Fibroblast of lung (primary cell): ENCODE measurements at regions not wholly inside any gene's neighbourhood (a gene's known extent, or its start where the extent isn't known, plus 50 kb on each side); places are given as distances from the start of the nearest gene placed in this dataset.

Source experiments
- DNase-seq, 2 donors: peaks; one replicate each; pipeline versions ENCODE4 v3.0.0 to v3.0.0-alpha.2; 2010; ENCODE audit warnings: low read depth in 2 of 2
- H2AFZ ChIP-seq: 2 replicates; pipeline ENCODE4 v1.5.1; 2012; ENCODE audit warnings: low read length, control low read depth, inconsistent platforms
- H3K27ac ChIP-seq: 2 replicates; pipeline ENCODE4 v1.5.1; 2011; ENCODE audit warnings: low read length, control low read depth; ENCODE audit not compliant: insufficient read depth
- H3K27me3 ChIP-seq: 2 replicates; pipeline ENCODE4 v1.5.1; 2011; ENCODE audit warnings: mild to moderate bottlenecking, low read length; ENCODE audit not compliant: control insufficient read depth, insufficient read depth
- H3K36me3 ChIP-seq: 2 replicates; pipeline ENCODE4 v1.5.1; 2011; ENCODE audit warnings: low read length; ENCODE audit not compliant: control insufficient read depth, insufficient read depth
- H3K4me1 ChIP-seq: 2 replicates; pipeline ENCODE4 v1.5.1; 2011; ENCODE audit warnings: low read length; ENCODE audit not compliant: control insufficient read depth, insufficient read depth; ENCODE audit errors: extremely low read depth
- H3K4me2 ChIP-seq: 2 replicates; pipeline ENCODE4 v1.5.1; 2011; ENCODE audit warnings: low read length, control low read depth; ENCODE audit not compliant: insufficient read depth; ENCODE audit errors: extremely low read depth
- H3K4me3 ChIP-seq, 4 experiments: fragments of 200-600 bp in 1 of 4; sonication (generic) in 1 of 4; replicated peaks in 1 of 4; 2 replicates each; pipeline ENCODE4 v1.5.1; 2011 to 2016; ENCODE audit warnings: low read length in 4 of 4, low read depth in 3 of 4, mild to moderate bottlenecking in 3 of 4, control low read depth in 2 of 4, inconsistent platforms in 1 of 4, mixed read lengths in 1 of 4; ENCODE audit not compliant: insufficient read depth in 1 of 4; ENCODE audit errors: control extremely low read depth in 1 of 4
- H3K79me2 ChIP-seq: 2 replicates; pipeline ENCODE4 v1.5.1; 2012; ENCODE audit warnings: mild to moderate bottlenecking, low read length, inconsistent platforms; ENCODE audit not compliant: control insufficient read depth, insufficient read depth
- H3K9ac ChIP-seq: 2 replicates; pipeline ENCODE4 v1.5.1; 2011; ENCODE audit warnings: mild to moderate bottlenecking, low read length, control low read depth; ENCODE audit not compliant: insufficient read depth
- H3K9me3 ChIP-seq: 2 replicates; pipeline ENCODE4 v1.5.1; 2012; ENCODE audit warnings: low read depth, low read length; ENCODE audit not compliant: control insufficient read depth, insufficient read depth
- H4K20me1 ChIP-seq: 2 replicates; pipeline ENCODE4 v1.5.1; 2011; ENCODE audit warnings: low read length; ENCODE audit not compliant: control insufficient read depth, insufficient read depth; ENCODE audit errors: extremely low read depth
- EZH2 ChIP-seq: IDR thresholded peaks from 2 replicates; pipeline ENCODE4 v1.5.1; 2012; ENCODE audit warnings: low read length, control low read depth, mild to moderate bottlenecking; ENCODE audit errors: missing control alignments
- TF ChIP-seq, protein P1 (sequence below), 2 donors: IDR thresholded peaks in 1 of 2; conservative IDR thresholded peaks in 1 of 2; 1 replicate in 1 of 2; 2 replicates in 1 of 2; pipeline ENCODE4 v1.5.1; 2011 to 2012; ENCODE audit warnings: low read length in 2 of 2, control low read depth in 1 of 2, inconsistent platforms in 1 of 2, low read depth in 1 of 2, mild to moderate bottlenecking in 1 of 2

DNA sequence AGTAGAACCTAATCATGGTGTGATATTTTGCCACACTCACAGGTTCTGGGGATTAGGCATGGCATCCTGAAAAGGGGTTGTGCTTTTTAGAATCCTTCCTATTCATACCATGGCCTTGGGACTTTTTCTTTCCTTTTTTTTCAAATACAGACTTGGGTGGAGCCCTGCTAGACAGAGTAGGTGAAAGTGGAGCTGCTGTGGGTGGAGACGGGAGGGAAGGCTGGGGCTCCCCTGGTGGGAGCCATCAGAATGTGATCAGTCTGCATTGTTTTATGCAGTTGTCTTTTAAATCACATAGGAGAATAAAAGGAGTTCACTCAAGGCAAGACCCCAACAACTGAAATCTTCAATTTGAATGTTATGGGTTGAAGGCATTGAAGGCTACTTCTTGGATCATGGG lies 130.2 kb downstream of the VAPA start:
- no peaks in the 10 kb centered on the region for H3K27me3 ChIP-seq

DNA sequence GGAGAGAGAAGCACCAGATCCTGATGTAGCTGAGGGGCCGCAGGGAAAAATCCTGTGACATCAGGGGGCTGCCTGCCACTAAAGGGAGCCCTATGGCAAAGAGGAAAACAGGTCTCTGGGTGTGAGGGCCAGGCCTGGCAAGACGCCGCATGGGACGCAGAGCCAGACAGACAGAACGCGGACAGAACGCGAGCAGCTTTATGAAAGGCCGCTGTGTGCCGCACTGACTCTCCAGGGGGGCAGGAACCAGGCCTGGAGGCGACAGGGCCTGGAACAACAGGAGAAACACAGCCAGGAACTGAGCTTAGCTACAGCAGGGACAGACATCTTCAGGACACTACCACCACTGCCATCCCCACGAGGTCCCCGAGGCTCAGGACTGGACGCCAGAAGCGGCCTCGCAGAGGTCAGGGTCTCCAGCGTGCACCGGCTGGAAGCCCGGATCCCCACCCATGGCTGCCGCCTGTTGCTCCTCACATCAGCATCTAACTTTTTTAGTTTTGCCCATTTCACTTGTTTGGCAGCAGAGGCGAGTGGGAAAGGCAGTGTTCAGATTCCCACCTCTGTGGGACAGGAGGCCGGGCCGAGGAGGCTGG lies 131.6 kb downstream of the VAPA start:
- no peak for TF ChIP-seq EZH2
- TF ChIP-seq, protein P1, sequence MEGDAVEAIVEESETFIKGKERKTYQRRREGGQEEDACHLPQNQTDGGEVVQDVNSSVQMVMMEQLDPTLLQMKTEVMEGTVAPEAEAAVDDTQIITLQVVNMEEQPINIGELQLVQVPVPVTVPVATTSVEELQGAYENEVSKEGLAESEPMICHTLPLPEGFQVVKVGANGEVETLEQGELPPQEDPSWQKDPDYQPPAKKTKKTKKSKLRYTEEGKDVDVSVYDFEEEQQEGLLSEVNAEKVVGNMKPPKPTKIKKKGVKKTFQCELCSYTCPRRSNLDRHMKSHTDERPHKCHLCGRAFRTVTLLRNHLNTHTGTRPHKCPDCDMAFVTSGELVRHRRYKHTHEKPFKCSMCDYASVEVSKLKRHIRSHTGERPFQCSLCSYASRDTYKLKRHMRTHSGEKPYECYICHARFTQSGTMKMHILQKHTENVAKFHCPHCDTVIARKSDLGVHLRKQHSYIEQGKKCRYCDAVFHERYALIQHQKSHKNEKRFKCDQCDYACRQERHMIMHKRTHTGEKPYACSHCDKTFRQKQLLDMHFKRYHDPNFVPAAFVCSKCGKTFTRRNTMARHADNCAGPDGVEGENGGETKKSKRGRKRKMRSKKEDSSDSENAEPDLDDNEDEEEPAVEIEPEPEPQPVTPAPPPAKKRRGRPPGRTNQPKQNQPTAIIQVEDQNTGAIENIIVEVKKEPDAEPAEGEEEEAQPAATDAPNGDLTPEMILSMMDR (conservative IDR thresholded peaks at IDR 0.05 in 1 of 2, IDR thresholded peaks at IDR 0.05 in 1 of 2; ENCODE audit: low read depth in 1 of 2, low read length in 2 of 2), result no peak
- Histone ChIP-seq H3K4me1 (peaks cover 7% of the 10 kb centered on the region), H3K4me3 (no peak overlapping the region), H3K9ac (no peak overlapping the region), H3K4me2 (no peak overlapping the region), H3K36me3 (no peaks in the 10 kb centered on the region), H3K27ac (no peak overlapping the region), H3K27me3 (no peaks in the 10 kb centered on the region), H4K20me1 (no peaks in the 10 kb centered on the region), H2AFZ (no peak overlapping the region), H3K9me3 (no peaks in the 10 kb centered on the region), H3K79me2 (no peaks in the 10 kb centered on the region)
- DNase-seq, result no peak

More for the DNA sequence above, 130.2 kb downstream of the VAPA start:
- Histone ChIP-seq H2AFZ (no peak overlapping the region), H3K4me3 (no peak overlapping the region), H3K9me3 (no peaks in the 10 kb centered on the region), H3K36me3 (no peaks in the 10 kb centered on the region), H3K9ac (no peak overlapping the region), H3K4me2 (no peak overlapping the region), H3K79me2 (no peaks in the 10 kb centered on the region), H3K4me1 (peaks cover 3% of the 10 kb centered on the region), H4K20me1 (no peaks in the 10 kb centered on the region), H3K27ac (no peak overlapping the region)
- DNase-seq, result no peak
- TF ChIP-seq, protein P1 (conservative IDR thresholded peaks at IDR 0.05 in 1 of 2, IDR thresholded peaks at IDR 0.05 in 1 of 2; ENCODE audit: low read depth in 1 of 2, low read length in 2 of 2), result no peak
- TF ChIP-seq EZH2, result no peak

DNA sequence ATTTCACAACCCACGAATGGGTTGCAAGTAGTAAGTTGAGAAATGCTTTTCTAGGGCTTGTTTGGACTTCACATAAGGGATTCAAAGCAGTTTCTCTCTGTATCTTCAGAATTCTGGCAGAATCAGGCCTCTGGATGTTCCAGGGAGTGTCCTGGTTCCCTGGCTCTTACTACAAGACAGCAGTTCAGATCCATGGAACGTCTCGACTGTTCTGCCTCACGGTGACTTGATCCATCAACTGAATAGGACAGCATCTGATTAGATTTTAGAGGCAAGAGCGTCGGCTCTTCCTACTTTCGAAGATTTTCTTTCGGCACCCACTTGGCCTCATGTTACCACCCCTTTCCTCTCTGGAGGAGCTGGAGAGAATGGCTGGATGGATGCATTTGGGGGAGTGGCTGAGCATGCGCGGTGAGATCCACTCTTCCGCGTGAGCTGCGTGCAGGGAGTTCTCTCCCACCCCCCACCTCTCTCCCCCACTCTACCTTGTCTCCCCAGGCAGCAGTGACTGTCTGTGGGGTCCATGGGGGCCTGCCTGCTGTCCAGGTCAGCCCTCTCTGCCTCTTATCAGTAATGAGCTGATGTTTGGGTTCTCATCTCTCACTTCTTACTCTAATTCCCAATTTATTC lies 132.5 kb downstream of the VAPA start:
- Histone ChIP-seq H3K4me1 (peaks cover 4% of the 10 kb centered on the region), H3K4me3 (no peak overlapping the region), H3K27ac (no peak overlapping the region), H3K79me2 (no peaks in the 10 kb centered on the region), H3K9ac (no peak overlapping the region), H3K27me3 (no peaks in the 10 kb centered on the region), H3K4me2 (no peak overlapping the region), H2AFZ (no peak overlapping the region), H3K9me3 (no peaks in the 10 kb centered on the region), H4K20me1 (no peaks in the 10 kb centered on the region), H3K36me3 (no peaks in the 10 kb centered on the region)
- no peak for DNase-seq
- TF ChIP-seq, protein P1 (conservative IDR thresholded peaks at IDR 0.05 in 1 of 2, IDR thresholded peaks at IDR 0.05 in 1 of 2; ENCODE audit: low read depth in 1 of 2, low read length in 2 of 2), result no peak
- TF ChIP-seq EZH2, result no peak
